ENCODE measurements at regions not wholly inside any gene's neighbourhood (a gene's known extent, or its start where the extent isn't known, plus 50 kb on each side); places are given as distances from the start of the nearest gene placed in this dataset.

GRCh38 chr2:239530749-239531316 lies 130.0 kb upstream of the HDAC4 start:
- WGBS, 3 donors, result 90 to 93% (median 92%) methylated on average over 5 of the region's 5 CpGs

DNA sequence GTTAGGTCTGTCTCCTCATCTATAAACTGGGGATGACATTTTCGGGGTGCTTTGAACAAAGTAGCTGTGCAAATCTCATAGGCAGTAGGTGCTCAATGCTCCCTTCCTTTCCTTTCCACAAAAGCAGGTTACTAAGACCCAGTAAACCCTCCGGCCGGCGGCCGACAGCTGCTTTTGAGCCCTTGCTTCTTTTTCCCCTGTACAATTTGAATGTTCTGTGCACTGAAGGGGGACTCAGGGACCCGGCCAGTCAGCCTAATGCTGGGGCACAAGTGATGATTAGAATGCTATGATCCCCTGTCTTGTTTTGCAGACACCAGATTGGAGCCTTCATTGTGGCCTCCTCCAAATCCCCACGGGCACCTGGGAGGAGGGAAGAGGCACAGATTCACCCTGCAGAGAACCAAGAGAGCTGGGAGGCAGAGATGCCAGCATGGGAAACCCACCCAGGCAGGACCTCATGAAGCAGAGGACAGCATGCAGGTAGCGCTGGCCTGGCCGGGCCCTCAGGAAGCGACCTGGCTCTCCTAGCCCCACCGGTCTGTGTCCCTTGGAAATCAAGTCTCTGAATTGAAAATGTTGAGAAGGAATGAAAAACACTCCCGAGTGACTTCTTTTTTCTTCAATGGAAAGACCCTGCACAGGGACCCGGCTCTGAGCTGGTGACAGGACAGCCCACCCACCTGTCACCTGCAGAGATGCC lies 128.6 kb upstream of the HDAC4 start:
- FAIRE-seq (no peak), DNase-seq (no peak)
- peaks cover 0 to 1% (median 0%) of the 10 kb centered on the region in 3 donors for H3K4me1 ChIP-seq (ENCODE audit: control insufficient read depth in 3 of 3, insufficient read depth in 2 of 3, low read depth in 1 of 3, low read length in 2 of 3)
- H3K4me3 ChIP-seq (ENCODE audit: low read depth in 1 of 3, low read length in 3 of 3), result no peak overlapping the region
- peaks cover under 1 to 16% of the 10 kb centered on the region in 2 donors for H3K9me3 ChIP-seq (ENCODE audit: control insufficient read depth in 2 of 2, insufficient read depth in 1 of 2, low read depth in 1 of 2, low read length in 1 of 2)
- H3K36me3 ChIP-seq (ENCODE audit: control insufficient read depth in 3 of 3, insufficient read depth in 2 of 3, low read depth in 1 of 3, low read length in 3 of 3), result no peaks in the 10 kb centered on the region
- peaks cover 0 to 3% (median 3%) of the 10 kb centered on the region in 3 donors for H3K27me3 ChIP-seq (ENCODE audit: control insufficient read depth in 3 of 3, insufficient read depth in 3 of 3, low read length in 3 of 3)
- WGBS, 3 donors, result 83 to 88% (median 87%) methylated on average over 13 of the region's 13 CpGs
- H3K27ac ChIP-seq (ENCODE audit: low read depth in 1 of 3, low read length in 2 of 3), result no peak overlapping the region

More at GRCh38 chr2:239530749-239531316, 130.0 kb upstream of the HDAC4 start:
- Histone ChIP-seq H3K9me3 (ENCODE audit: control insufficient read depth in 2 of 2, insufficient read depth in 1 of 2, low read depth in 1 of 2, low read length in 1 of 2) (peaks cover 3 to 19% of the 10 kb centered on the region in 2 donors), H3K4me1 (ENCODE audit: control insufficient read depth in 3 of 3, insufficient read depth in 2 of 3, low read depth in 1 of 3, low read length in 2 of 3) (no peaks in the 10 kb centered on the region), H3K27ac (ENCODE audit: low read depth in 1 of 3, low read length in 2 of 3) (no peak overlapping the region), H3K27me3 (ENCODE audit: control insufficient read depth in 3 of 3, insufficient read depth in 3 of 3, low read length in 3 of 3) (peaks cover 0 to 3% (median 3%) of the 10 kb centered on the region in 3 donors), H3K36me3 (ENCODE audit: control insufficient read depth in 3 of 3, insufficient read depth in 2 of 3, low read depth in 1 of 3, low read length in 3 of 3) (no peaks in the 10 kb centered on the region), H3K4me3 (ENCODE audit: low read depth in 1 of 3, low read length in 3 of 3) (no peak overlapping the region)
- no peak for FAIRE-seq
- DNase-seq, result no peak

GRCh38 chr2:239528883-239529282 lies 128.1 kb upstream of the HDAC4 start:
- Histone ChIP-seq H3K27me3 (ENCODE audit: control insufficient read depth in 3 of 3, insufficient read depth in 3 of 3, low read length in 3 of 3) (peaks cover 0 to 3% (median 3%) of the 10 kb centered on the region in 3 donors), H3K9me3 (ENCODE audit: control insufficient read depth in 2 of 2, insufficient read depth in 1 of 2, low read depth in 1 of 2, low read length in 1 of 2) (peaks cover 0 to 14% of the 10 kb centered on the region in 2 donors), H3K27ac (ENCODE audit: low read depth in 1 of 3, low read length in 2 of 3) (no peak overlapping the region), H3K36me3 (ENCODE audit: control insufficient read depth in 3 of 3, insufficient read depth in 2 of 3, low read depth in 1 of 3, low read length in 3 of 3) (no peaks in the 10 kb centered on the region), H3K4me3 (ENCODE audit: low read depth in 1 of 3, low read length in 3 of 3) (no peak overlapping the region), H3K4me1 (ENCODE audit: control insufficient read depth in 3 of 3, insufficient read depth in 2 of 3, low read depth in 1 of 3, low read length in 2 of 3) (peaks cover 0 to 5% (median 0%) of the 10 kb centered on the region in 3 donors)
- FAIRE-seq (no peak), DNase-seq (no peak)
- WGBS, 3 donors, result 78 to 100% (median 83%) methylated on average over 1 of the region's 1 CpG

DNA sequence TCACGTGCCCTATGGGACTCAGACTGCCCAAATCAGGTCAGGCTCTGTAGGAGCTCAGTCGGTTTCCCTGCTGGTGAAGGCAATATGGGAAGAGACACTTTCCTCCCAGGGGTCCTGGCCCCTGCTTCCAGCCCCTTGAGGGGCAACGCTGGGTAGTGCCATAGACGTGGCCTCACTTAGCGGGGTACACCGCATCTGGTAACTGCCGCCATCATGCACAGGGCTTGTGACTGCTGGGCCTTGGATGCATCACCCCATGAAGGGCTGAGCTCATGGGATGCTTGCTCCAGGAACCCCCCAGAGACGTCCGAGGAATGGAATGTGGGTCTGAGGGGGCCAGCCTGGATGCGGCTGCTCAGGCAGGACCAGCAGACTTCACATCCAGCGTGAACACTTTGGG lies 127.3 kb upstream of the HDAC4 start:
- no peak overlapping the region for H3K27ac ChIP-seq (ENCODE audit: low read depth in 1 of 3, low read length in 2 of 3)
- no peaks in the 10 kb centered on the region for H3K36me3 ChIP-seq (ENCODE audit: control insufficient read depth in 3 of 3, insufficient read depth in 2 of 3, low read depth in 1 of 3, low read length in 3 of 3)
- no peak overlapping the region for H3K4me3 ChIP-seq (ENCODE audit: low read depth in 1 of 3, low read length in 3 of 3)
- no peak for FAIRE-seq
- DNase-seq, result no peak
- peaks cover 0 to 12% (median 0%) of the 10 kb centered on the region in 3 donors for H3K4me1 ChIP-seq (ENCODE audit: control insufficient read depth in 3 of 3, insufficient read depth in 2 of 3, low read depth in 1 of 3, low read length in 2 of 3)
- peaks cover 0 to 14% of the 10 kb centered on the region in 2 donors for H3K9me3 ChIP-seq (ENCODE audit: control insufficient read depth in 2 of 2, insufficient read depth in 1 of 2, low read depth in 1 of 2, low read length in 1 of 2)
- WGBS, 3 donors, result 89 to 92% (median 90%) methylated on average over 11 of the region's 11 CpGs
- peaks cover 0 to 3% (median 3%) of the 10 kb centered on the region in 3 donors for H3K27me3 ChIP-seq (ENCODE audit: control insufficient read depth in 3 of 3, insufficient read depth in 3 of 3, low read length in 3 of 3)

GRCh38 chr2:239526666-239527415 lies 126.0 kb upstream of the HDAC4 start:
- Histone ChIP-seq H3K36me3 (ENCODE audit: control insufficient read depth in 3 of 3, insufficient read depth in 2 of 3, low read depth in 1 of 3, low read length in 3 of 3) (no peaks in the 10 kb centered on the region), H3K27ac (ENCODE audit: low read depth in 1 of 3, low read length in 2 of 3) (no peak overlapping the region), H3K4me3 (ENCODE audit: low read depth in 1 of 3, low read length in 3 of 3) (no peak overlapping the region), H3K9me3 (ENCODE audit: control insufficient read depth in 2 of 2, insufficient read depth in 1 of 2, low read depth in 1 of 2, low read length in 1 of 2) (peaks cover 0 to 14% of the 10 kb centered on the region in 2 donors), H3K27me3 (ENCODE audit: control insufficient read depth in 3 of 3, insufficient read depth in 3 of 3, low read length in 3 of 3) (peaks cover 0 to 3% (median 3%) of the 10 kb centered on the region in 3 donors), H3K4me1 (ENCODE audit: control insufficient read depth in 3 of 3, insufficient read depth in 2 of 3, low read depth in 1 of 3, low read length in 2 of 3) (peaks cover 0 to 23% (median 0%) of the 10 kb centered on the region in 3 donors)
- FAIRE-seq (no peak), DNase-seq (no peak)
- WGBS, 3 donors, result 80 to 90% (median 90%) methylated on average over 19 to 25 of the region's 25 CpGs

DNA sequence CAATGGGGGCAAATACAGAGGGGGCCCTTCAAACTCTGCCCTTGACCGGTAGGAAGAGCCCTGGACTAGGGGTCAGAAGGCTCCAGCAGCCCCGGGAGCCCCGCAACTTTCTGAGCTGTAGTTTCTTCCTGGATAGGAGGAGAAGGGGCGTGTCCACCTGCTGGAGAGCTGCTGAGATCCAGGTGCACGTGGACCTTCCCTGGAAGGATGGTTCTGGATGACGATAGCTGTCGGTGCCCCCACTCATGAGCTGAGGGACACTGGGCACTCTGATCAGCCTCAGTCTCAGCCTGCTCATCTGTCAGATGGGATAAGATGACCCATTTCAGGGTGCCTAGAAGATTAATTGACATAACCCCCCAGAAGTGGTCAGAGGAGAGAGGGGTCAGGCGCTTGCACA lies 125.2 kb upstream of the HDAC4 start:
- Histone ChIP-seq H3K9me3 (ENCODE audit: control insufficient read depth in 2 of 2, insufficient read depth in 1 of 2, low read depth in 1 of 2, low read length in 1 of 2) (peaks cover 0 to 9% of the 10 kb centered on the region in 2 donors), H3K4me3 (ENCODE audit: low read depth in 1 of 3, low read length in 3 of 3) (no peak overlapping the region), H3K4me1 (ENCODE audit: control insufficient read depth in 3 of 3, insufficient read depth in 2 of 3, low read depth in 1 of 3, low read length in 2 of 3) (peaks cover 0 to 27% (median 0%) of the 10 kb centered on the region in 3 donors), H3K27me3 (ENCODE audit: control insufficient read depth in 3 of 3, insufficient read depth in 3 of 3, low read length in 3 of 3) (peaks cover 0 to 3% (median 0%) of the 10 kb centered on the region in 3 donors), H3K36me3 (ENCODE audit: control insufficient read depth in 3 of 3, insufficient read depth in 2 of 3, low read depth in 1 of 3, low read length in 3 of 3) (no peaks in the 10 kb centered on the region), H3K27ac (ENCODE audit: low read depth in 1 of 3, low read length in 2 of 3) (no peak overlapping the region)
- peak in 1 of 2 donors; percentile 15 for DNase-seq
- 28 to 56% (median 45%) methylated on average over 8 of the region's 8 CpGs for WGBS, 3 donors
- no peak for FAIRE-seq

- peak overlapping the region in 1 of 3 donors; percentile 39 for H3K27ac ChIP-seq (ENCODE audit: low read depth in 1 of 3, low read length in 2 of 3)
- no peaks in the 10 kb centered on the region for H3K9me3 ChIP-seq (ENCODE audit: control insufficient read depth in 2 of 2, insufficient read depth in 1 of 2, low read depth in 1 of 2, low read length in 1 of 2)
- DNase-seq (peak in 1 of 2 donors; percentile 68), FAIRE-seq (no peak)
- WGBS, 3 donors, result 5 to 34% (median 7%) methylated on average over 2 of the region's 2 CpGs
- no peaks in the 10 kb centered on the region for H3K36me3 ChIP-seq (ENCODE audit: control insufficient read depth in 3 of 3, insufficient read depth in 2 of 3, low read depth in 1 of 3, low read length in 3 of 3)
- H3K27me3 ChIP-seq (ENCODE audit: control insufficient read depth in 3 of 3, insufficient read depth in 3 of 3, low read length in 3 of 3), result no peaks in the 10 kb centered on the region
- H3K4me3 ChIP-seq (ENCODE audit: low read depth in 1 of 3, low read length in 3 of 3), result no peak overlapping the region
- H3K4me1 ChIP-seq (ENCODE audit: control insufficient read depth in 3 of 3, insufficient read depth in 2 of 3, low read depth in 1 of 3, low read length in 2 of 3), result peaks cover 0 to 27% (median 0%) of the 10 kb centered on the region in 3 donors
Measured at GRCh38 chr2:239523954-239524330, 123.1 kb upstream of the HDAC4 start.

DNA sequence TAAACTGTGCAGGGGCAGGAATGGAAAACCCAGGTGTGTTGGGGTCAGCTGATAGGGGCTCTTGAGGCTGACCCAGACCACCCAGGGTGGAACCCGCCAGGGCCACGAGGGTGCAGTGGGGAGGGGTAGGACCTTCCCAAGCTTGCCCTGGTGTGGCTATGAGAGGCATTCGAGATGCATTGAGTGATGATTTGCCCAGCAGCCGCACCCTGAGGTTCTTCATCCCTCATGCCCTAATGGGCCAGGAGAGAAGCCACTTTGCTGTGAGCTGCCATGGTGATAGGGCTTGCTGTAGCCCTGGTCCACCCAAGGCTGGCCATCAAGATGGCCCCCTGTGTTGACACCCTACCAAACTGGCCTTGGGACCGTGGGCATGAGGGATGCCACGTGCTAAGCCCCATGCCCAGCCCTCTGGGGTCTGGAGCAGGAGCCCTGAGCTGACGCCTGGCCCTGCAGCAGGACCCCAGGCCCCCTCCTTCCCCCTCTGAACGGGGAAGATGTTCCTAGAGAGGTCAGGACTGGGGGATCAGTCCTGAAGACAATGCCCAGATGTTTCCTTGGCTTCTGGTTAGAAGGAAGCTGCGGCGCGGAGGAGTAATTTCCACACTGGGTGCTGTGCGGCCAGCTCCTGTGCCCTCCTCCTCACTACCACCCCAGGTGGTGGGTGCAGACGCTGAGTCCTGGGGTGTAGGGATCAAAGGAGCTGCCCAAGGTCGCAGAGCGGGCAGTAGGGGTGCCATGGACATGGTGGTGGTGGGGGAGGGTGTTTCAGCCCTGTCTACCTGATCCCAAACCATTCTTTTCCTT lies 122.5 kb upstream of the HDAC4 start:
- Histone ChIP-seq H3K27me3 (ENCODE audit: control insufficient read depth in 3 of 3, insufficient read depth in 3 of 3, low read length in 3 of 3) (no peaks in the 10 kb centered on the region), H3K36me3 (ENCODE audit: control insufficient read depth in 3 of 3, insufficient read depth in 2 of 3, low read depth in 1 of 3, low read length in 3 of 3) (no peaks in the 10 kb centered on the region), H3K27ac (ENCODE audit: low read depth in 1 of 3, low read length in 2 of 3) (peak overlapping the region in 1 of 3 donors; percentile 39), H3K4me3 (ENCODE audit: low read depth in 1 of 3, low read length in 3 of 3) (no peak overlapping the region), H3K9me3 (ENCODE audit: control insufficient read depth in 2 of 2, insufficient read depth in 1 of 2, low read depth in 1 of 2, low read length in 1 of 2) (no peaks in the 10 kb centered on the region), H3K4me1 (ENCODE audit: control insufficient read depth in 3 of 3, insufficient read depth in 2 of 3, low read depth in 1 of 3, low read length in 2 of 3) (peaks cover 0 to 27% (median 0%) of the 10 kb centered on the region in 3 donors)
- FAIRE-seq, result no peak
- 71 to 81% (median 76%) methylated on average over 15 of the region's 15 CpGs for WGBS, 3 donors
- DNase-seq, result no peak

All from small intestine (tissue), 7 donors.